DOHH2 (cell line): ENCODE measurements at regions not wholly inside any gene's neighbourhood (a gene's known extent, or its start where the extent isn't known, plus 50 kb on each side); places are given as distances from the start of the nearest gene placed in this dataset.

ENCODE experiments used
- H3F3A ChIP-seq: fragments of 200-600 bp; sonication (generic), shearing (Covaris generic); 2 replicates; pipeline ENCODE4 v1.6.0; 2016; ENCODE audit warnings: antibody characterized with exemption, mild to moderate bottlenecking; ENCODE audit not compliant: control insufficient read depth, insufficient read depth
- H3K27ac ChIP-seq: fragments of 200-600 bp; sonication (generic); 2 replicates; pipeline ENCODE4 v1.5.1; 2014; ENCODE audit warnings: low read depth, mild to moderate bottlenecking, low read length, moderate library complexity
- H3K27me3 ChIP-seq: fragments of 200-600 bp; sonication (generic); 2 replicates; pipeline ENCODE4 v1.6.1; 2014; ENCODE audit warnings: mild to moderate bottlenecking, low read length, mixed read lengths; ENCODE audit not compliant: control insufficient read depth
- H3K36me3 ChIP-seq: fragments of 200-600 bp; sonication (generic); 2 replicates; pipeline ENCODE4 v1.6.1; 2014; ENCODE audit warnings: mild to moderate bottlenecking, low read length, moderate library complexity, mixed read lengths; ENCODE audit not compliant: control insufficient read depth
- H3K4me1 ChIP-seq: fragments of 200-600 bp; sonication (generic); 2 replicates; pipeline ENCODE4 v1.6.1; 2014; ENCODE audit warnings: mild to moderate bottlenecking, low read length, mixed read lengths; ENCODE audit not compliant: control insufficient read depth
- H3K4me2 ChIP-seq: fragments of 200-600 bp; sonication (generic); 2 replicates; pipeline ENCODE4 v1.6.0; 2014; ENCODE audit warnings: mild to moderate bottlenecking, low read length, moderate library complexity
- H3K4me3 ChIP-seq: fragments of 200-600 bp; sonication (generic); 2 replicates; pipeline ENCODE4 v1.5.1; 2014; ENCODE audit warnings: mild to moderate bottlenecking, low read length, mixed read lengths
- H3K79me2 ChIP-seq: fragments of 200-600 bp; sonication (generic); 2 replicates; pipeline ENCODE4 v1.6.1; 2014; ENCODE audit warnings: mild to moderate bottlenecking, low read length, mixed read lengths; ENCODE audit not compliant: control insufficient read depth
- H3K9me2 ChIP-seq: fragments of 200-600 bp; sonication (generic); replicated peaks from 2 replicates; pipeline ENCODE4 v1.6.1; 2014; ENCODE audit warnings: mild to moderate bottlenecking, low read length, mixed read lengths; ENCODE audit not compliant: control insufficient read depth
- H3K9me3 ChIP-seq: fragments of 200-600 bp; sonication (generic); 2 replicates; pipeline ENCODE4 v1.6.1; 2014; ENCODE audit warnings: antibody characterized with exemption, low read length, mixed read lengths; ENCODE audit not compliant: control insufficient read depth, insufficient read depth
- H4K20me1 ChIP-seq: fragments of 200-600 bp; sonication (generic); 2 replicates; pipeline ENCODE4 v1.6.0; 2014; ENCODE audit warnings: low read depth, mild to moderate bottlenecking, antibody characterized with exemption, low read length, moderate library complexity; ENCODE audit not compliant: control insufficient read depth, insufficient read depth
- CTCF ChIP-seq: fragments of 200-600 bp; sonication (generic); IDR thresholded peaks from one replicate; pipeline ENCODE4 v1.5.1; 2014; ENCODE audit warnings: antibody characterized with exemption, mild to moderate bottlenecking, low read depth, low read length; ENCODE audit not compliant: poor library complexity, severe bottlenecking
- EZH2phosphoT487 ChIP-seq: fragments of 200-600 bp; sonication (generic); IDR thresholded peaks from 2 replicates; pipeline ENCODE4 v1.6.1; 2017; ENCODE audit warnings: borderline replicate concordance, mild to moderate bottlenecking, antibody characterized with exemption, low read length, moderate library complexity, mixed read lengths

- no peak for TF ChIP-seq CTCF
- no peak for TF ChIP-seq EZH2phosphoT487
- Histone ChIP-seq H3K27ac (no peak overlapping the region), H3K9me2 (no peaks in the 10 kb centered on the region), H3F3A (no peaks in the 10 kb centered on the region), H3K4me1 (no peaks in the 10 kb centered on the region), H3K27me3 (no peaks in the 10 kb centered on the region), H3K4me2 (no peak overlapping the region), H3K36me3 (no peaks in the 10 kb centered on the region), H4K20me1 (no peaks in the 10 kb centered on the region), H3K9me3 (no peaks in the 10 kb centered on the region), H3K79me2 (no peaks in the 10 kb centered on the region), H3K4me3 (no peak overlapping the region)
Measured at GRCh38 chr20:57892471-57892870, 182.7 kb upstream of the PMEPA1 start.

GRCh38 chr20:57891014-57891413 is 181.2 kb upstream of the PMEPA1 start:
- H3K27ac ChIP-seq, result no peak overlapping the region
- no peaks in the 10 kb centered on the region for H3F3A ChIP-seq
- H3K9me3 ChIP-seq, result no peaks in the 10 kb centered on the region
- no peaks in the 10 kb centered on the region for H4K20me1 ChIP-seq
- H3K4me3 ChIP-seq, result no peak overlapping the region
- no peaks in the 10 kb centered on the region for H3K4me1 ChIP-seq
- H3K36me3 ChIP-seq, result no peaks in the 10 kb centered on the region
- H3K27me3 ChIP-seq, result no peaks in the 10 kb centered on the region
- H3K79me2 ChIP-seq, result no peaks in the 10 kb centered on the region
- no peak for TF ChIP-seq EZH2phosphoT487
- TF ChIP-seq CTCF, result no peak
- H3K9me2 ChIP-seq, result no peaks in the 10 kb centered on the region
- no peak overlapping the region for H3K4me2 ChIP-seq

- no peaks in the 10 kb centered on the region for H3K9me2 ChIP-seq
Measured at GRCh38 chr20:57890202-57890800, 180.5 kb upstream of the PMEPA1 start.

More at GRCh38 chr20:57890202-57890800, 180.5 kb upstream of the PMEPA1 start:
- Histone ChIP-seq H3F3A (no peaks in the 10 kb centered on the region), H4K20me1 (no peaks in the 10 kb centered on the region), H3K4me2 (no peak overlapping the region), H3K36me3 (no peaks in the 10 kb centered on the region), H3K27me3 (no peaks in the 10 kb centered on the region), H3K4me3 (no peak overlapping the region), H3K79me2 (no peaks in the 10 kb centered on the region), H3K9me3 (no peaks in the 10 kb centered on the region), H3K27ac (no peak overlapping the region), H3K4me1 (no peaks in the 10 kb centered on the region)
- TF ChIP-seq EZH2phosphoT487 (no peak), CTCF (no peak)
